Mesenchymal stem cell (in vitro differentiated cells and primary cell): ENCODE measurements at regions not wholly inside any gene's neighbourhood (a gene's known extent, or its start where the extent isn't known, plus 50 kb on each side); places are given as distances from the start of the nearest gene placed in this dataset.
A peak's percentile ranks its signal among the peaks of the same experiment; 100 is the strongest.

Source experiments
- DNase-seq: peaks from one replicate; pipeline ENCODE4 v3.0.0-alpha.2; 2013
- H2AFZ ChIP-seq: one replicate; pipeline ENCODE4 v1.6.1; 2013; ENCODE audit warnings: low read depth, mild to moderate bottlenecking, control low read depth, inconsistent platforms, low read length, moderate library complexity
- H2AK5ac ChIP-seq: 2 replicates; pipeline ENCODE4 v1.6.1; 2013; ENCODE audit warnings: low read length, moderate library complexity, mild to moderate bottlenecking, inconsistent platforms; ENCODE audit not compliant: severe bottlenecking
- H2BK120ac ChIP-seq: one replicate; pipeline ENCODE4 v1.6.1; 2013; ENCODE audit warnings: low read depth, mild to moderate bottlenecking, inconsistent platforms, low read length, moderate library complexity
- H2BK12ac ChIP-seq, 2 experiments: one replicate each; pipeline ENCODE4 v1.6.1; 2013; ENCODE audit warnings: inconsistent platforms in 2 of 2, low read length in 2 of 2, mild to moderate bottlenecking in 2 of 2, moderate library complexity in 2 of 2, control low read depth in 1 of 2
- H2BK15ac ChIP-seq: one replicate; pipeline ENCODE4 v1.6.1; 2013; ENCODE audit warnings: mild to moderate bottlenecking, low read depth, inconsistent platforms; ENCODE audit not compliant: poor library complexity, severe bottlenecking
- H2BK5ac ChIP-seq: 2 replicates; pipeline ENCODE4 v1.6.1; 2013; ENCODE audit warnings: low read depth, mild to moderate bottlenecking, low read length, control low read depth, inconsistent platforms; ENCODE audit not compliant: poor library complexity, severe bottlenecking
- H3K14ac ChIP-seq, 2 experiments: one replicate each; pipeline ENCODE4 v1.6.1; 2013; ENCODE audit warnings: inconsistent platforms in 2 of 2, low read length in 2 of 2, control low read depth in 1 of 2, mild to moderate bottlenecking in 1 of 2, moderate library complexity in 1 of 2
- H3K18ac ChIP-seq, 2 experiments: one replicate each; pipeline ENCODE4 v1.6.1; 2013; ENCODE audit warnings: inconsistent platforms in 2 of 2, low read length in 2 of 2, control low read depth in 1 of 2, low read depth in 1 of 2, mild to moderate bottlenecking in 1 of 2
- H3K23ac ChIP-seq, 2 experiments: one replicate each; pipeline ENCODE4 v1.6.1; 2013; ENCODE audit warnings: inconsistent platforms in 2 of 2, low read length in 2 of 2, mild to moderate bottlenecking in 2 of 2, moderate library complexity in 2 of 2, control low read depth in 1 of 2
- H3K27ac ChIP-seq: 2 replicates; pipeline ENCODE4 v1.5.1; 2013; ENCODE audit warnings: mild to moderate bottlenecking, moderate library complexity, low read length, control low read depth, inconsistent platforms; ENCODE audit not compliant: poor library complexity, severe bottlenecking
- H3K27me3 ChIP-seq, 2 experiments: 2 replicates each; pipeline versions ENCODE4 v1.6.1 to v1.7.0; 2013; ENCODE audit warnings: low read length in 2 of 2, mild to moderate bottlenecking in 2 of 2, moderate library complexity in 2 of 2, control low read depth in 1 of 2, inconsistent platforms in 1 of 2; ENCODE audit not compliant: control insufficient read depth in 1 of 2, insufficient read depth in 1 of 2
- H3K36me3 ChIP-seq, 2 experiments: 2 replicates each; pipeline versions ENCODE4 v1.6.1 to v1.7.0; 2013; ENCODE audit warnings: low read length in 2 of 2, control low read depth in 1 of 2, inconsistent platforms in 1 of 2, low read depth in 1 of 2, mild to moderate bottlenecking in 1 of 2; ENCODE audit not compliant: insufficient read depth in 2 of 2, control insufficient read depth in 1 of 2
- H3K4ac ChIP-seq, 2 experiments: one replicate each; pipeline ENCODE4 v1.6.1; 2013; ENCODE audit warnings: inconsistent platforms in 2 of 2, low read length in 2 of 2, mild to moderate bottlenecking in 2 of 2, moderate library complexity in 2 of 2, control low read depth in 1 of 2, low read depth in 1 of 2
- H3K4me1 ChIP-seq: 2 replicates; pipeline ENCODE4 v1.6.1; 2013; ENCODE audit warnings: low read depth, low read length, control low read depth; ENCODE audit not compliant: control insufficient read depth, insufficient read depth
- H3K4me2 ChIP-seq: 2 replicates; pipeline ENCODE4 v1.6.1; 2013; ENCODE audit warnings: low read length, mild to moderate bottlenecking, inconsistent platforms; ENCODE audit not compliant: poor library complexity, severe bottlenecking
- H3K4me3 ChIP-seq, 2 experiments: 2 replicates each; pipeline versions ENCODE4 v1.5.1 to v1.7.0; 2013; ENCODE audit warnings: low read length in 2 of 2, mild to moderate bottlenecking in 2 of 2, control low read depth in 1 of 2, low read depth in 1 of 2; ENCODE audit not compliant: insufficient read depth in 1 of 2
- H3K79me1 ChIP-seq: replicated peaks from 2 replicates; pipeline ENCODE4 v1.6.1; 2013; ENCODE audit warnings: mild to moderate bottlenecking, control low read depth, low read length, inconsistent platforms; ENCODE audit not compliant: poor library complexity, severe bottlenecking
- H3K9ac ChIP-seq: 2 replicates; pipeline ENCODE4 v1.7.0; 2013; ENCODE audit warnings: mild to moderate bottlenecking, low read length, moderate library complexity
- H3K9me3 ChIP-seq: 2 replicates; pipeline ENCODE4 v1.7.0; 2013; ENCODE audit warnings: mild to moderate bottlenecking, low read length; ENCODE audit not compliant: control insufficient read depth
- H4K8ac ChIP-seq: one replicate; pipeline ENCODE4 v1.6.1; 2013; ENCODE audit warnings: inconsistent platforms, mild to moderate bottlenecking, low read length, moderate library complexity
- H4K91ac ChIP-seq: one replicate; pipeline ENCODE4 v1.6.1; 2013; ENCODE audit warnings: mild to moderate bottlenecking, low read length, inconsistent platforms
- WGBS: methylation state at CpG from one replicate; pipeline ENCODE4 v1.1.7; 2013; ENCODE audit warnings: mixed read lengths; 5-methylcytosine and 5-hydroxymethylcytosine counted together

GRCh38 chr1:185666582-185666981, 67.6 kb upstream of the HMCN1 start:
- WGBS = 100% methylated on average over 1 of the region's 2 CpGs
- DNase-seq = no peak
- H3K14ac ChIP-seq = no peak overlapping the region
- no peak overlapping the region for H2BK15ac ChIP-seq
- no peak overlapping the region for H3K18ac ChIP-seq
- H3K36me3 ChIP-seq = no peaks in the 10 kb centered on the region
- H3K27ac ChIP-seq = no peak overlapping the region
- H3K4me3 ChIP-seq = no peak overlapping the region
- H4K8ac ChIP-seq = no peak overlapping the region
- no peak overlapping the region for H3K23ac ChIP-seq
- no peak overlapping the region for H2BK12ac ChIP-seq
- no peaks in the 10 kb centered on the region for H3K9me3 ChIP-seq
- H2AFZ ChIP-seq = no peak overlapping the region
- H2BK120ac ChIP-seq = no peak overlapping the region
- no peak overlapping the region for H4K91ac ChIP-seq
- H3K4ac ChIP-seq = no peak overlapping the region
- no peaks in the 10 kb centered on the region for H3K27me3 ChIP-seq
- no peak overlapping the region for H3K4me2 ChIP-seq
- no peaks in the 10 kb centered on the region for H3K79me1 ChIP-seq
- no peak overlapping the region for H2BK5ac ChIP-seq
- H3K4me1 ChIP-seq = no peaks in the 10 kb centered on the region
- no peak overlapping the region for H3K9ac ChIP-seq
- H2AK5ac ChIP-seq = no peak overlapping the region

- Histone ChIP-seq H3K79me1 (no peaks in the 10 kb centered on the region), H3K23ac (no peak overlapping the region), H3K36me3 (no peaks in the 10 kb centered on the region), H3K4me3 (no peak overlapping the region), H3K4me2 (no peak overlapping the region), H2AK5ac (no peak overlapping the region), H4K8ac (no peak overlapping the region), H4K91ac (no peak overlapping the region), H3K27me3 (no peaks in the 10 kb centered on the region), H2BK12ac (no peak overlapping the region), H3K18ac (no peak overlapping the region), H3K9me3 (no peaks in the 10 kb centered on the region), H2BK15ac (no peak overlapping the region), H3K4ac (no peak overlapping the region), H2AFZ (no peak overlapping the region), H3K4me1 (no peaks in the 10 kb centered on the region), H3K14ac (no peak overlapping the region), H3K9ac (no peak overlapping the region), H2BK5ac (no peak overlapping the region), H3K27ac (no peak overlapping the region), H2BK120ac (no peak overlapping the region)
- no peak for DNase-seq
- no CpG with 5 or more reads among the region's 1 CpG for WGBS
These were observed 70.4 kb upstream of the HMCN1 start for GRCh38 chr1:185663771-185664296.

GRCh38 chr1:185663332-185663731, 70.9 kb upstream of the HMCN1 start:
- H3K14ac ChIP-seq = peak overlapping the region in 1 of 2 experiments; percentile 9
- H3K4me2 ChIP-seq = no peak overlapping the region
- peak overlapping the region; percentile 31 for H2AK5ac ChIP-seq
- no peak overlapping the region for H3K4me3 ChIP-seq
- H2BK12ac ChIP-seq = no peak overlapping the region
- no peaks in the 10 kb centered on the region for H3K36me3 ChIP-seq
- no peak for DNase-seq
- no peaks in the 10 kb centered on the region for H3K4me1 ChIP-seq
- H2BK5ac ChIP-seq = no peak overlapping the region
- peak overlapping the region in 1 of 2 experiments; percentile 35 for H3K4ac ChIP-seq
- H3K27ac ChIP-seq = no peak overlapping the region
- no peak overlapping the region for H4K91ac ChIP-seq
- H3K27me3 ChIP-seq = no peaks in the 10 kb centered on the region
- WGBS = 55% methylated on average over 1 of the region's 1 CpG
- no peak overlapping the region for H3K18ac ChIP-seq
- H2AFZ ChIP-seq = no peak overlapping the region
- H4K8ac ChIP-seq = peak overlapping the region; percentile 69
- peak overlapping the region; percentile 83 for H2BK15ac ChIP-seq
- H3K9ac ChIP-seq = no peak overlapping the region
- no peak overlapping the region for H3K23ac ChIP-seq
- H3K79me1 ChIP-seq = no peaks in the 10 kb centered on the region
- no peaks in the 10 kb centered on the region for H3K9me3 ChIP-seq
- no peak overlapping the region for H2BK120ac ChIP-seq

GRCh38 chr1:185661971-185662370, 72.2 kb upstream of the HMCN1 start:
- Histone ChIP-seq H3K9ac (no peak overlapping the region), H3K36me3 (no peaks in the 10 kb centered on the region), H4K8ac (no peak overlapping the region), H3K14ac (no peak overlapping the region), H2BK12ac (no peak overlapping the region), H3K4ac (no peak overlapping the region), H3K27me3 (no peaks in the 10 kb centered on the region), H2BK15ac (no peak overlapping the region), H2BK120ac (no peak overlapping the region), H3K9me3 (no peaks in the 10 kb centered on the region), H3K4me2 (no peak overlapping the region), H3K27ac (no peak overlapping the region), H2BK5ac (no peak overlapping the region), H2AFZ (no peak overlapping the region), H3K4me3 (no peak overlapping the region), H3K18ac (no peak overlapping the region), H3K23ac (no peak overlapping the region), H2AK5ac (no peak overlapping the region), H3K79me1 (no peaks in the 10 kb centered on the region), H4K91ac (no peak overlapping the region), H3K4me1 (no peaks in the 10 kb centered on the region)
- WGBS = 100% methylated on average over 1 of the region's 2 CpGs
- DNase-seq = no peak
